ENCODE measurements at regions not wholly inside any gene's neighbourhood (a gene's known extent, or its start where the extent isn't known, plus 50 kb on each side); places are given as distances from the start of the nearest gene placed in this dataset.

DNA sequence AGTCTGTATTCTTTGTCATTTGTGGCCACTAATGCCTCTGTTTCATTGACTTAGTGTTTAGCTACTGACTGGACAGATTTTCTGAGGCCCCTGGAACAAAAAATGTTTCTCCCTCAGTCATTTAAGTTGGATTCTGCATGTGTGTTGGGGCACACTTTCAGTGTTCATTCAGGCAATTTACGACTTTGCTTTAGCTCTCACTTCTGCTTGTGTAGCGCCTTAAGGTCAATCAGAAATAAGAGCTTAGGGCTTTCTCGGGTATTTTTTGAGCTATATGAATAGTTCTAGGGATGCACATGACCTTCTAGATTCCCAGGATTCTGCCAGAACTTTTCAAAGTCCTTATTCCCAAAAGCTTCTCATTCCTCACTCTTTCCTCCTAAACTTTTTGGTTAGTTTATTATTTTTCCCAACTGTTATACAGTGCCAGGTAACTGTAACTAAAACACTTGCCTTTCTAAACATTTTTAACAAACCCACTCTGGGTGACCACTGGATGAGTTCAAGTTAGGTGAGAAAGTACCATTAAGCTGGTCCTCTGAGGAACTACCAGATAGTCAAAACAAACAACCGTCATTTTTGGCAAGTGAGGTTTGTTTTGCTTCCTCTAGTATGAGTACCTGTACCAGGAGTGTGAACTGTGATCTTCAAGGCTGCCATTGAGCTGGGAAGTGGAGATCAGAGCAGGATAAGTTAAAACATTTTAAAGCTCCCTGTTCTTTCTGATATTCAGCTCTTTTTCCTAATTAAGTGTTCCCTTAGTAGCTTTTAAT lies 571.3 kb upstream of the TLE4 start:
- no peak for DNase-seq

GRCh38 chr9:79001012-79001411 lies 570.8 kb upstream of the TLE4 start:
- no peak for DNase-seq

DNA sequence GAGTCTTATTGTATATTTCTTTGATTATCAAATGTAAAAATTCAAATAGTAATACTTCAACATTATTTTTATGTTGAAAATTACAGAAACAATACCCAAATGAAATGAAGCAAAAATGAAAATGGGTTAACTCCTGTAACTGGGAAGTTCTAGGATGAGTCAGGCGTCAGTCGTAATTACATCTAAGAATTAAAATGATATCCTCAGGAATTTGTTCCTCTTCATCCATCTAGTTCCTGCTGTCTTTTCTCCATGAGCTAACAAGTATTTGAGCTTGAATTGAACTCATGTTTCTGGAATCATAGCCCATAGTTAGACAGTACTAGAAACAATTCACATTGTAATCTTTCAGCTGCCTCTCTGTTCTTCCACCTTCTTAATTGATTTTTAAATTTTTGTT lies 568.3 kb upstream of the TLE4 start:
- no peak for DNase-seq

DNA sequence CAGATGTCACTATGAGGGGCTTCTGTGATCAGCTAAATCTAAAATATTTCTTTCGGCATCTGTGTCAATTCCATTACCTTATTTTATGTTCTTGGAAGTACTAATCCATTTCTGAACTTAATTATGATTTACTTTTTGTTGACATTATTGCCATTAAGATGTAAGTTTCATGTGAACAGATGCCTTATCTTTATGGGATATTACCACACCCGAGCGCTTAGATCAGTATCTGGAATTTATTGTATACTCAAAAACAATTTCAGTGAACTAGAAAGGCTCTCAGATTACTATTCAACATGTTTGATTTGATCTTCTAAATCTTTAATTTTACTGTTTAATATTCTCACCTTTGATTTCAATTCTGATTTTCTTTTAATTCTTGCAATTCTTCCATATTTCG lies 567.7 kb upstream of the TLE4 start:
- no peak for DNase-seq

GRCh38 chr9:79006546-79006945 lies 565.2 kb upstream of the TLE4 start:
- no peak for DNase-seq

GRCh38 chr9:79007701-79008483 lies 563.9 kb upstream of the TLE4 start:
- DNase-seq: no peak

- no peak for DNase-seq
These were observed 562.8 kb upstream of the TLE4 start for GRCh38 chr9:79008916-79009315.

DNA sequence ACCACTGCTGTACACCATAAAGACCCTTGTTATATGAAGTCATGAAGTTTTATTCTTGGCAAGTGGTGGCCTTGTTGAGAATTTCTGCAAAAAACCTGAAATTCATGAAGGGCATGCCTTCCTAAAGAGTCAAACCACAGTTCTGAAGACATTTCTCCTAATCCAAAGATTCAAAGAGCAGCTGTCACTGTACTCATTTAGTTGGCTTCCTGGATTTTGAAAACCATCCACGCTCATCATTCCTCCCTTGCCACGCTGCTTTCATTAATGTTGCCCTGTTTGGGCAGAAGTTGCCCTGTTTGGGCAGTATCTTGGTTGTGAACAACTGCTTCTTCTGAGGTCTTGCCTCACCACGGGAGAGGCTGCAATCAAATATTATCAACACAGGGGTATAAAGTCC lies 560.3 kb upstream of the TLE4 start:
- no peak for DNase-seq

- no peak for DNase-seq
These were observed 559.2 kb upstream of the TLE4 start for GRCh38 chr9:79012561-79012960.

- no peak for DNase-seq
These were observed 557.8 kb upstream of the TLE4 start for GRCh38 chr9:79013715-79014610.

DNA sequence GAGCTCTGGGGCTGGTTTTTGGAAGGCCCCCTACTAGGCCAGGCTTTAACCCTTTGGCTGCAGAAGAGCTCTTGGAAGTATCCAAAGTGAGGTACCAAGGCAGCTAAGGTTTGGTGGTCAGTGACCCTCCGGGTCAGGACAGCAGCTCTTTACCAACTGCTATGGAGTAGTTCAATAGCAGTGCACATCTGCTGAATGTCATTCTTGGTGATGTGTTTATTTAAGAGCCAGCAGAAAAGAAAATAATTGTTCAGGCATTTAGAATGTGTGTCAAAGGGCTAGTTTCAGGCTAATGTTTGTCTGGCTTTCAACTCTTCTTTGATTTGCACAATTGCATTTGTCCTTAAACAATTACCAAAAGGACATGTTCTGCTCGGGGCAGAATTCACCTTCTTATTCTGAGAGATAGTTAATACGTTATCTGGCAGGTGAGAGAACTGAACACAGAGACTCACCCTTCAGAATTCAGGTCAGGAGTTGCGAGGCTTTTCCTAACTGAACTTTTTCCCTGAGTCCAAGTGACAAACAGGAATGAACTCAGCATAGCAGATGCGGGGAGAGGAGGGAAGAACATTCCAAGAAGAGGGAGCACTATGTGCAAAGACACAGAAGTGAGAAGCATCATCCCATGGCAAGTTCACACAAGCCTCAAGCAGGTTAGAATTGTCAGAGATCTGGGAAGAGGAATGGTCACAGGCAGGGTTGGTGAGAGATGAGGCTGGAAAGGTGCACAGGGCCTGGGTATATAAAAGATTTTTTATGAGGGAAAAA lies 556.7 kb upstream of the TLE4 start:
- no peak for DNase-seq

- no peak for DNase-seq
These were observed 555.8 kb upstream of the TLE4 start for GRCh38 chr9:79015951-79016350.

GRCh38 chr9:79020276-79020675 lies 551.5 kb upstream of the TLE4 start:
- no peak for DNase-seq

- no peak for DNase-seq
These were observed 550.7 kb upstream of the TLE4 start for GRCh38 chr9:79021084-79021483.

DNA sequence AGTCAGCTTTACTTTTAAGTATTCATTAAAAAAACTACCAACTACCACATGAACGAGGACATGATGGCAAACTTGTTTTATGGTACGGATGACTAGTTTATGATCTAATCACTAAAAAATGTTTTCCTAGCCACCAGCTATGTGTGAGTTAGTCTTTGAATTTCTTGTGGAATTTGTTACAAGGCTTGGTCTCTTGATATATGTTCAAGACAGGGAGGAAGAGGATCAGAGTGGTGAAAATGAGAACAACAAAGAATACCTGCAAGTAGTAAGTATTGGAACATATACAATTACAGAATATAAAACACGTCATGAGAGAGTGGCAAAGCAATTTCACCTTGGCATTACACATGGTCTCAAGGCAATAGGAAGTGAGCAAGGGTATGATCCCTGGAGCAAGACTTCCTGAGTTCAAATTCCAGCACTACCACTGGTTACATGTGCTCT lies 548.6 kb upstream of the TLE4 start:
- no peak for DNase-seq

DNA sequence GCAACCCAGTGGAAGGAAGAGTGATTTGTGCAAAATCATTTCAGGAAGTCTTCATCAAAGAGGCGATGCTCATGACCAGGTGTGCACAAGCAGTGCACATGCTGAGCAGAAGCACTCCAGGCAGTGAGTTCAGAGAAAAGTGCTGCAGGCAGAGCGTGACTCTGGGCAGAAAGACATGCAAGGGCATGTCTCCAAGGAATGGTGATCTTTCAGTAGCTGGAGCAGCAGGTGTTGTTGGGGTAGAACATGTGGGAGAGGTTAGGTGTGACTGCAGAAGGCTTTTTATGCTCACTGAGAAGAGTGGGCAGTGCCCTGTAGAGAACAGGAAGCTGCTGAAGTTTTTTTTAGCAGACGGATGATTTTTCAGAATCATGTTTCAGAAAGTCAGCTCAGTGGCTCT lies 545.4 kb upstream of the TLE4 start:
- DNase-seq: no peak

DNA sequence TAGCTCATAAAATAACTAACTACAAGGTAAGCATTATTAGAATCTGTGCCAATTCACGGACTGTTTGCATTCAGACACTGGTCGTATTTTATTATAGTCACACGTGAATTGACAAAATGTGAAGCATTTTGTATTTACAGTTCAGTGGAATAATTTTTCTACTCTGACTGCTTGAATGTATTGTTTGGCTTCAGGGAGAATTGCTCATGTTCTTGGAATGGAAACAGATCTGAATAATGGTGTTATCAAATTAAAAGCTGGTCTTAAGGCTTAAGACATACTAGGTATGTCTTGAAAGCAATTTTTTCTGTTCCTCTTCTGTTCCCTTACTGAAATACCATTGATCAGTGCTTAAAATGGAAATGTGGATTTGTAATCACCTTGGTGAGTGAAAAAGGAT lies 543.7 kb upstream of the TLE4 start:
- DNase-seq: no peak

DNA sequence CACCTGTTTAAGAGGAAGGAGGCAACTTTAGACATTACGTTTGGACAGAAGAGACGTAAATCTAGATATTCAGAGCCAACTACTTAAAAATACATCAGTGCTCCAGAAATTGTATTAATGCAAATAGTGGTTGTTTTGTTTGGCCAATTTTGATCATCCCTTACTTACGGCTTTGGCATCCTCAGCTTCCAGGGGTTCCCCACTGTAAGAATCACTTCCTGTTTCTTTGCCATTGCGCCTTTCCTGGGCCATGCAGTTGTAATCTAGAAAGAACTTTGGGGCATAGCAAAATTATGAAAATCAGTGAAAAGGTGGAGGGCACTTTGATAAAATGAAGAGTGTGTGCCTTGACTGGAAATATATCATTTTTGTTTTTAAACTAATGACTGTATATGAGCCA lies 537.2 kb upstream of the TLE4 start:
- no peak for DNase-seq

DNA sequence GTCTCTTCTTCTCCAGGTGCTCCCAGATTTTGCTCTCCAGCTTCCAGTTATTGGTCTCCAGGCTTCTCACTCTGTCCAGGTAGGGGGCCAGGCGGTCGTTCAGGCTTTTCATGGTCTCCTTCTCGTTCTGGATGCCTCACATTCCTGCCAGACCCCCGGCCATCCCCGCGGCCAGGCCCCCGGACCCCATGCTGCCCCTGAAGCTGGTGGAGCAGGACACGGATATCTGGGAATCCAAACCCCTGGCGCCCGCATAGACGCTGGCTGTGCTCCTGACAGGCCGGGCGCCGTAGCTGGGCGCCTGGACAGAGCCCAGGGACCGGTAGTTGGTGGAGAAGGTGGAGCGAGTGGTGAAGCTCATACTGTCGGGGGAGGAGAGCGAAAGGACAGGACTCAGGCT lies 534.4 kb upstream of the TLE4 start:
- DNase-seq: no peak

GRCh38 chr9:79040671-79041070 lies 531.1 kb upstream of the TLE4 start:
- no peak for DNase-seq

GRCh38 chr9:79041266-79041665 lies 530.5 kb upstream of the TLE4 start:
- no peak for DNase-seq

DNA sequence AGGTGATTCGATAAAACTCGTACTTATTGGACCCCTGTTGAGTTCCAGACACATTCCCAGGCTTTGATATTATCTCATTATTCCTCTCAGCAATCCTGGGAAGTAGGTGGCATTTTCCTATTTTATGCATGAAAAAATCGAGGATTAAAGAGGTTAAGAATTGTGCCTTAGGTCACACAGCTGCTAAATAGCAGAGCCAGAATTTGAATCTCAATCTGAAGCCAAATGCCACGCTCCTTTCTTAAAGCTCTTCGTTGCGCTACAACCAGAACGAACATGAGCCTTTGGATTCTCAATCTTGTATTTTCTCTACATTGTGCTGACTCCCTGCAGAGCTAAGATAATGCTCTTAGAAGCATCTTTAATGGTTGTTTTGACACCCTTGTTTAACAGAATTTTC lies 527.8 kb upstream of the TLE4 start:
- no peak for DNase-seq

DNA sequence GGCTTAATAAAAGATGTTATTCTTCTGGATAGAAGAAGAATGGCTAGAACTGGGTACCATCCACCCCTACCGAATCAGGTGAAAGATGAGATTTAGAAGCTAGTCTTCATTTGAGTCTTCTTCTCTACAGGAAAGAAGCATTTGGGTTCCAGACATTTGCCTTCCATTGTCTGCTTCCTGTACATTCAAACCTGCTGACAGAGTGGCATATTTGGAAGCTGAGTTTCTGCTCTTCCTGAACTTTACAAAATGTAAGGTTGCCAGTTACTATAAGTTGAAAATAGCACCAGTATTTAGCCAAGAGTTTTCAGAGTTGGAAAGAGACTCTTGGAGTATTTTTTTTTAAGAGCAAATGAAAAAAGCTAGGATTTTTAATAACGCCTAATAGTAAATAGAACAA lies 525.4 kb upstream of the TLE4 start:
- DNase-seq: no peak
